Osteoblast (primary cell): ENCODE measurements at regions not wholly inside any gene's neighbourhood (a gene's known extent, or its start where the extent isn't known, plus 50 kb on each side); places are given as distances from the start of the nearest gene placed in this dataset.

Experiments used
- DNase-seq: peaks from one replicate; pipeline ENCODE4 v3.0.0; 2011; ENCODE audit warnings: low spot score, mixed read lengths; ENCODE audit not compliant: insufficient read length; ENCODE audit errors: missing footprints
- H2AFZ ChIP-seq: 2 replicates; pipeline ENCODE4 v1.6.0; 2011; ENCODE audit warnings: mild to moderate bottlenecking, low read length
- H3K27ac ChIP-seq: 2 replicates; pipeline ENCODE4 v1.5.1; 2011; ENCODE audit warnings: mild to moderate bottlenecking, low read depth, low read length, moderate library complexity
- H3K27me3 ChIP-seq: 2 replicates; pipeline ENCODE4 v1.6.0; 2012; ENCODE audit warnings: mild to moderate bottlenecking, control low read depth, inconsistent platforms, low read length, moderate library complexity; ENCODE audit not compliant: insufficient read depth
- H3K36me3 ChIP-seq: 2 replicates; pipeline ENCODE4 v1.5.1; 2011; ENCODE audit warnings: mild to moderate bottlenecking, low read length, control low read depth, moderate library complexity; ENCODE audit not compliant: insufficient read depth
- H3K4me1 ChIP-seq: 2 replicates; pipeline ENCODE4 v1.5.1; 2011; ENCODE audit warnings: mild to moderate bottlenecking, low read length, control low read depth, moderate library complexity; ENCODE audit not compliant: insufficient read depth
- H3K4me2 ChIP-seq: 2 replicates; pipeline ENCODE4 v1.6.0; 2011; ENCODE audit warnings: mild to moderate bottlenecking, low read length; ENCODE audit not compliant: insufficient read depth
- H3K4me3 ChIP-seq: fragments of 200-600 bp; sonication (generic); 3 replicates; pipeline ENCODE4 v1.5.1; 2012; ENCODE audit warnings: mild to moderate bottlenecking, low read length, inconsistent platforms; ENCODE audit not compliant: insufficient read depth
- H3K79me2 ChIP-seq: 2 replicates; pipeline ENCODE4 v1.6.0; 2012; ENCODE audit warnings: mild to moderate bottlenecking, low read length, control low read depth, inconsistent platforms; ENCODE audit not compliant: insufficient read depth
- H3K9me3 ChIP-seq: 2 replicates; pipeline ENCODE4 v1.5.1; 2011; ENCODE audit warnings: low read depth, low read length, control low read depth
- H4K20me1 ChIP-seq: 2 replicates; pipeline ENCODE4 v1.6.0; 2012; ENCODE audit warnings: mild to moderate bottlenecking, low read length, control low read depth; ENCODE audit not compliant: insufficient read depth
- TF ChIP-seq, protein P1 (sequence below): IDR thresholded peaks from 2 replicates; pipeline ENCODE4 v1.5.1; 2011; ENCODE audit warnings: mild to moderate bottlenecking, low read depth, low read length, moderate library complexity; ENCODE audit errors: extremely low read depth

DNA sequence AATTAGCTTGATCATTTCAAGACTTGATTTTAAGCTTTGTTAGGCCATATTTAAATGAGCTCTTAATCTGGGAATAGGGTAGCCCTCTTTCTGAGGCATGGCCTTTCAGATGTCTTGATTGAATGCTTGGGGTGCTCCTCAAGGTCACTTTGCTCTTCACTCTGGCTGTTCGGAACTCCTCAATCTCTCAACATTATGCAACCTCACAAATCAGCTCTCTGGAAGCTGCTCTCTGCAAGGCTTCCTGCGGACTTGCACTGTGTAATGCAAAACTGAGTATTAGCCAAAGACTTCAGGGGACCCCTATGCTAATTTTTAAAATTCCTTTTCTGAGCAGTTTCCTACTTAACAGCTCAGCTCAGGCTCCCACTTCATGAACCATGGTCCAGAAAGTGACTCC is 398.3 kb downstream of the PRDM5 start:
- H3K79me2 ChIP-seq = no peaks in the 10 kb centered on the region
- no peak overlapping the region for H3K4me2 ChIP-seq
- H3K27me3 ChIP-seq = no peaks in the 10 kb centered on the region
- H2AFZ ChIP-seq = no peak overlapping the region
- H3K36me3 ChIP-seq = no peaks in the 10 kb centered on the region
- no peaks in the 10 kb centered on the region for H3K4me1 ChIP-seq
- DNase-seq = no peak
- H3K27ac ChIP-seq = no peak overlapping the region
- no peaks in the 10 kb centered on the region for H4K20me1 ChIP-seq
- H3K4me3 ChIP-seq = no peak overlapping the region
- TF ChIP-seq, protein P1, sequence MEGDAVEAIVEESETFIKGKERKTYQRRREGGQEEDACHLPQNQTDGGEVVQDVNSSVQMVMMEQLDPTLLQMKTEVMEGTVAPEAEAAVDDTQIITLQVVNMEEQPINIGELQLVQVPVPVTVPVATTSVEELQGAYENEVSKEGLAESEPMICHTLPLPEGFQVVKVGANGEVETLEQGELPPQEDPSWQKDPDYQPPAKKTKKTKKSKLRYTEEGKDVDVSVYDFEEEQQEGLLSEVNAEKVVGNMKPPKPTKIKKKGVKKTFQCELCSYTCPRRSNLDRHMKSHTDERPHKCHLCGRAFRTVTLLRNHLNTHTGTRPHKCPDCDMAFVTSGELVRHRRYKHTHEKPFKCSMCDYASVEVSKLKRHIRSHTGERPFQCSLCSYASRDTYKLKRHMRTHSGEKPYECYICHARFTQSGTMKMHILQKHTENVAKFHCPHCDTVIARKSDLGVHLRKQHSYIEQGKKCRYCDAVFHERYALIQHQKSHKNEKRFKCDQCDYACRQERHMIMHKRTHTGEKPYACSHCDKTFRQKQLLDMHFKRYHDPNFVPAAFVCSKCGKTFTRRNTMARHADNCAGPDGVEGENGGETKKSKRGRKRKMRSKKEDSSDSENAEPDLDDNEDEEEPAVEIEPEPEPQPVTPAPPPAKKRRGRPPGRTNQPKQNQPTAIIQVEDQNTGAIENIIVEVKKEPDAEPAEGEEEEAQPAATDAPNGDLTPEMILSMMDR = no peak
- H3K9me3 ChIP-seq = no peaks in the 10 kb centered on the region

GRCh38 chr4:120520761-120521160 is 401.8 kb downstream of the PRDM5 start:
- Histone ChIP-seq H3K4me2 (no peak overlapping the region), H3K4me1 (peaks cover 4% of the 10 kb centered on the region), H3K4me3 (no peak overlapping the region), H3K36me3 (no peaks in the 10 kb centered on the region), H4K20me1 (no peaks in the 10 kb centered on the region), H3K27me3 (no peaks in the 10 kb centered on the region), H2AFZ (no peak overlapping the region), H3K9me3 (no peaks in the 10 kb centered on the region), H3K79me2 (no peaks in the 10 kb centered on the region), H3K27ac (no peak overlapping the region)
- TF ChIP-seq, protein P1 = no peak
- DNase-seq = no peak

- Histone ChIP-seq H4K20me1 (no peaks in the 10 kb centered on the region), H3K36me3 (no peaks in the 10 kb centered on the region), H3K4me1 (peaks cover 4% of the 10 kb centered on the region), H3K9me3 (no peaks in the 10 kb centered on the region), H3K4me2 (peak overlapping the region; percentile 25), H3K27me3 (no peaks in the 10 kb centered on the region), H3K4me3 (peak overlapping the region; percentile 32), H3K79me2 (no peaks in the 10 kb centered on the region), H2AFZ (peak overlapping the region; percentile 77), H3K27ac (peak overlapping the region; percentile 35)
- DNase-seq = peak; percentile 56
- TF ChIP-seq, protein P1 = no peak
Observed at GRCh38 chr4:120517966-120518365, 404.6 kb downstream of the PRDM5 start.

DNA sequence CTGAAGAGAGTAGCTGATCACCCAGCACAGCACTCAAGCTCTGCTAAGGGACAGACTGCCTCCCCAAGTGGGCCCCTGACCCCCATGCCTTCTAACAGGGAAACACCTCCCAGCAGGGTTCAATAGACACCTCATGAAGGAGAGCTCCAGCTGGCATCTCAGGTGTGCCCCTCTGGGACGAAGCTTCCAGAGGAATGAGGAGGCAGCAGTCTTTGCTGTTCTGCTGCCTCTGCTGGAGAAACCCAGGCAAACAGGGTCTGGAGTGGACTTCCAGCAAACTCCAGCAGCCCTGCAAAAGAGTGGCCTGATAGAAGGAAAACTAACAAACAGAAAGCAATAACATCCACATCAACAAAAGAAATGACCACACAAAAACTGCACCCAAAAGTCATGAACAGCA is 412.8 kb downstream of the PRDM5 start:
- no peaks in the 10 kb centered on the region for H3K79me2 ChIP-seq

More for the DNA sequence above, 412.8 kb downstream of the PRDM5 start:
- Histone ChIP-seq H3K36me3 (no peaks in the 10 kb centered on the region), H3K4me3 (no peak overlapping the region), H3K4me2 (no peak overlapping the region), H3K27me3 (no peaks in the 10 kb centered on the region), H3K9me3 (no peaks in the 10 kb centered on the region), H3K4me1 (no peaks in the 10 kb centered on the region), H4K20me1 (no peaks in the 10 kb centered on the region), H2AFZ (no peak overlapping the region), H3K27ac (no peak overlapping the region)
- TF ChIP-seq, protein P1 = no peak
- DNase-seq = no peak
